ENCODE measurements at regions not wholly inside any gene's neighbourhood (a gene's known extent, or its start where the extent isn't known, plus 50 kb on each side); places are given as distances from the start of the nearest gene placed in this dataset.

DNA sequence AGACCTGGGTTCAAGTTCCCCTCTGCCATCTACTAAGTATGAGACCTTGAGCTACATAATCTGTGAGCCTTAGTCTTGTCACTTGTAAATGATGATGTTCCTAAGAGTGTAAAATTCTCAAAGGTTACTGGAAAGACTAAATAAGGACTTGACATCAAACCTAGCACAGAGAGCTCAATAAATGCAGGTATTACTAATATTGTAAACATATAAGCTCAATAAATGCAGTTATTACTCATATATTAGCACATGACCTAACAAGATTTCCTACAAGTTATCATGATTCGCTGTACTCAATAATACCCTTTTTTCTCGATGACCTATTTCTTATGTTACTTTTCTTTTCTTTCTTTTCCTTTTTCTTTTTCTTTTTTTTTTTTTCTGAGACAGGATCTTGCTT, 174.9 kb downstream of the ZNF281 start:
- TF ChIP-seq EZH2 (IDR thresholded peaks at IDR 0.05; ENCODE audit: insufficient read depth, low read length): no peak
- TF ChIP-seq, protein P1, sequence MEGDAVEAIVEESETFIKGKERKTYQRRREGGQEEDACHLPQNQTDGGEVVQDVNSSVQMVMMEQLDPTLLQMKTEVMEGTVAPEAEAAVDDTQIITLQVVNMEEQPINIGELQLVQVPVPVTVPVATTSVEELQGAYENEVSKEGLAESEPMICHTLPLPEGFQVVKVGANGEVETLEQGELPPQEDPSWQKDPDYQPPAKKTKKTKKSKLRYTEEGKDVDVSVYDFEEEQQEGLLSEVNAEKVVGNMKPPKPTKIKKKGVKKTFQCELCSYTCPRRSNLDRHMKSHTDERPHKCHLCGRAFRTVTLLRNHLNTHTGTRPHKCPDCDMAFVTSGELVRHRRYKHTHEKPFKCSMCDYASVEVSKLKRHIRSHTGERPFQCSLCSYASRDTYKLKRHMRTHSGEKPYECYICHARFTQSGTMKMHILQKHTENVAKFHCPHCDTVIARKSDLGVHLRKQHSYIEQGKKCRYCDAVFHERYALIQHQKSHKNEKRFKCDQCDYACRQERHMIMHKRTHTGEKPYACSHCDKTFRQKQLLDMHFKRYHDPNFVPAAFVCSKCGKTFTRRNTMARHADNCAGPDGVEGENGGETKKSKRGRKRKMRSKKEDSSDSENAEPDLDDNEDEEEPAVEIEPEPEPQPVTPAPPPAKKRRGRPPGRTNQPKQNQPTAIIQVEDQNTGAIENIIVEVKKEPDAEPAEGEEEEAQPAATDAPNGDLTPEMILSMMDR (IDR thresholded peaks at IDR 0.05; ENCODE audit: insufficient read depth, low read depth, low read length): no peak

Measured in astrocyte (in vitro differentiated cells and primary cell).